ENCODE measurements at regions not wholly inside any gene's neighbourhood (a gene's known extent, or its start where the extent isn't known, plus 50 kb on each side); places are given as distances from the start of the nearest gene placed in this dataset.
"Not testable (repeated sequence)": the region's sequence is repeated elsewhere in the genome, so short reads cannot be mapped to it uniquely, and the experiment has no call there.

- H3K9me3 ChIP-seq (ENCODE audit: control insufficient read depth, insufficient read depth, low read depth, low read length) = no peaks in the 10 kb centered on the region
- H3K27me3 ChIP-seq (ENCODE audit: control insufficient read depth, insufficient read depth, low read length) = no peaks in the 10 kb centered on the region
- no peaks in the 10 kb centered on the region for H3K4me1 ChIP-seq (ENCODE audit: control insufficient read depth, insufficient read depth, low read length)
- no peaks in the 10 kb centered on the region for H3K36me3 ChIP-seq (ENCODE audit: control insufficient read depth, insufficient read depth, low read length)
- H3K4me3 ChIP-seq (ENCODE audit: low read depth, low read length) = no peak overlapping the region
- H3K9ac ChIP-seq (ENCODE audit: low read length) = no peak overlapping the region
- no peak overlapping the region for H3K27ac ChIP-seq (ENCODE audit: low read depth, low read length)
Observed at GRCh38 chr9:100794738-100795269, 216.9 kb downstream of the CAVIN4 start.

GRCh38 chr9:100803956-100804355, 224.6 kb upstream of the PLPPR1 start:
- H3K36me3 ChIP-seq (ENCODE audit: control insufficient read depth, insufficient read depth, low read length) = no peaks in the 10 kb centered on the region
- no peaks in the 10 kb centered on the region for H3K9me3 ChIP-seq (ENCODE audit: control insufficient read depth, insufficient read depth, low read depth, low read length)
- no peak overlapping the region for H3K4me3 ChIP-seq (ENCODE audit: low read depth, low read length)
- H3K27ac ChIP-seq (ENCODE audit: low read depth, low read length) = no peak overlapping the region
- H3K9ac ChIP-seq (ENCODE audit: low read length) = no peak overlapping the region
- H3K4me1 ChIP-seq (ENCODE audit: control insufficient read depth, insufficient read depth, low read length) = no peaks in the 10 kb centered on the region
- no peaks in the 10 kb centered on the region for H3K27me3 ChIP-seq (ENCODE audit: control insufficient read depth, insufficient read depth, low read length)

GRCh38 chr9:100811643-100812042, 216.9 kb upstream of the PLPPR1 start:
- Histone ChIP-seq H3K9me3 (ENCODE audit: control insufficient read depth, insufficient read depth, low read depth, low read length) (peaks cover 18% of the 10 kb centered on the region; the same call in 1 of the 2 replicates), H3K4me1 (ENCODE audit: control insufficient read depth, insufficient read depth, low read length) (no peaks in the 10 kb centered on the region), H3K4me3 (ENCODE audit: low read depth, low read length) (no peak overlapping the region), H3K36me3 (ENCODE audit: control insufficient read depth, insufficient read depth, low read length) (no peaks in the 10 kb centered on the region), H3K9ac (ENCODE audit: low read length) (no peak overlapping the region), H3K27ac (ENCODE audit: low read depth, low read length) (no peak overlapping the region), H3K27me3 (ENCODE audit: control insufficient read depth, insufficient read depth, low read length) (no peaks in the 10 kb centered on the region)

- Histone ChIP-seq H3K27me3 (ENCODE audit: control insufficient read depth, insufficient read depth, low read length) (no peaks in the 10 kb centered on the region), H3K36me3 (ENCODE audit: control insufficient read depth, insufficient read depth, low read length) (no peaks in the 10 kb centered on the region), H3K9ac (ENCODE audit: low read length) (no peak overlapping the region), H3K4me1 (ENCODE audit: control insufficient read depth, insufficient read depth, low read length) (no peaks in the 10 kb centered on the region), H3K27ac (ENCODE audit: low read depth, low read length) (no peak overlapping the region), H3K4me3 (ENCODE audit: low read depth, low read length) (no peak overlapping the region), H3K9me3 (ENCODE audit: control insufficient read depth, insufficient read depth, low read depth, low read length) (peaks cover 18% of the 10 kb centered on the region; the same call in 1 of the 2 replicates)
Observed at GRCh38 chr9:100813871-100814270, 214.7 kb upstream of the PLPPR1 start.

- Histone ChIP-seq H3K27me3 (ENCODE audit: control insufficient read depth, insufficient read depth, low read length) (no peaks in the 10 kb centered on the region), H3K4me1 (ENCODE audit: control insufficient read depth, insufficient read depth, low read length) (no peaks in the 10 kb centered on the region), H3K27ac (ENCODE audit: low read depth, low read length) (no peak overlapping the region), H3K4me3 (ENCODE audit: low read depth, low read length) (no peak overlapping the region), H3K9ac (ENCODE audit: low read length) (no peak overlapping the region), H3K36me3 (ENCODE audit: control insufficient read depth, insufficient read depth, low read length) (no peaks in the 10 kb centered on the region), H3K9me3 (ENCODE audit: control insufficient read depth, insufficient read depth, low read depth, low read length) (0 out of 2 replicates have a peak, but pooled peaks cover 2% of the 10 kb centered on the region)
Observed at GRCh38 chr9:100819980-100820379, 208.5 kb upstream of the PLPPR1 start.

GRCh38 chr9:100833035-100833434, 195.5 kb upstream of the PLPPR1 start:
- H3K27ac ChIP-seq (ENCODE audit: low read depth, low read length); H3K27me3 ChIP-seq (ENCODE audit: control insufficient read depth, insufficient read depth, low read length); H3K36me3 ChIP-seq (ENCODE audit: control insufficient read depth, insufficient read depth, low read length); H3K9ac ChIP-seq (ENCODE audit: low read length); H3K9me3 ChIP-seq (ENCODE audit: control insufficient read depth, insufficient read depth, low read depth, low read length); H3K4me3 ChIP-seq (ENCODE audit: low read depth, low read length); H3K4me1 ChIP-seq (ENCODE audit: control insufficient read depth, insufficient read depth, low read length): not testable (repeated sequence)

GRCh38 chr9:100838857-100839256, 189.7 kb upstream of the PLPPR1 start:
- Histone ChIP-seq H3K27me3 (ENCODE audit: control insufficient read depth, insufficient read depth, low read length) (no peaks in the 10 kb centered on the region), H3K9ac (ENCODE audit: low read length) (no peak overlapping the region), H3K4me1 (ENCODE audit: control insufficient read depth, insufficient read depth, low read length) (no peaks in the 10 kb centered on the region), H3K9me3 (ENCODE audit: control insufficient read depth, insufficient read depth, low read depth, low read length) (no peaks in the 10 kb centered on the region), H3K27ac (ENCODE audit: low read depth, low read length) (no peak overlapping the region), H3K4me3 (ENCODE audit: low read depth, low read length) (no peak overlapping the region), H3K36me3 (ENCODE audit: control insufficient read depth, insufficient read depth, low read length) (no peaks in the 10 kb centered on the region)

GRCh38 chr9:100848726-100849125, 179.8 kb upstream of the PLPPR1 start:
- H3K27ac ChIP-seq (ENCODE audit: low read depth, low read length) = no peak overlapping the region
- no peaks in the 10 kb centered on the region for H3K4me1 ChIP-seq (ENCODE audit: control insufficient read depth, insufficient read depth, low read length)
- no peaks in the 10 kb centered on the region for H3K36me3 ChIP-seq (ENCODE audit: control insufficient read depth, insufficient read depth, low read length)
- no peak overlapping the region for H3K9ac ChIP-seq (ENCODE audit: low read length)
- H3K27me3 ChIP-seq (ENCODE audit: control insufficient read depth, insufficient read depth, low read length) = no peaks in the 10 kb centered on the region
- H3K9me3 ChIP-seq (ENCODE audit: control insufficient read depth, insufficient read depth, low read depth, low read length) = no peaks in the 10 kb centered on the region
- no peak overlapping the region for H3K4me3 ChIP-seq (ENCODE audit: low read depth, low read length)

GRCh38 chr9:100852088-100852487, 176.4 kb upstream of the PLPPR1 start:
- Histone ChIP-seq H3K9ac (ENCODE audit: low read length) (no peak overlapping the region), H3K27ac (ENCODE audit: low read depth, low read length) (no peak overlapping the region), H3K4me3 (ENCODE audit: low read depth, low read length) (no peak overlapping the region), H3K27me3 (ENCODE audit: control insufficient read depth, insufficient read depth, low read length) (no peaks in the 10 kb centered on the region), H3K9me3 (ENCODE audit: control insufficient read depth, insufficient read depth, low read depth, low read length) (no peaks in the 10 kb centered on the region), H3K36me3 (ENCODE audit: control insufficient read depth, insufficient read depth, low read length) (no peaks in the 10 kb centered on the region), H3K4me1 (ENCODE audit: control insufficient read depth, insufficient read depth, low read length) (no peaks in the 10 kb centered on the region)

GRCh38 chr9:100856238-100856637, 172.3 kb upstream of the PLPPR1 start:
- Histone ChIP-seq H3K4me1 (ENCODE audit: control insufficient read depth, insufficient read depth, low read length) (no peaks in the 10 kb centered on the region), H3K4me3 (ENCODE audit: low read depth, low read length) (no peak overlapping the region), H3K9me3 (ENCODE audit: control insufficient read depth, insufficient read depth, low read depth, low read length) (no peaks in the 10 kb centered on the region), H3K36me3 (ENCODE audit: control insufficient read depth, insufficient read depth, low read length) (no peaks in the 10 kb centered on the region), H3K27ac (ENCODE audit: low read depth, low read length) (no peak overlapping the region), H3K9ac (ENCODE audit: low read length) (no peak overlapping the region), H3K27me3 (ENCODE audit: control insufficient read depth, insufficient read depth, low read length) (no peaks in the 10 kb centered on the region)

- no peaks in the 10 kb centered on the region for H3K9me3 ChIP-seq (ENCODE audit: control insufficient read depth, insufficient read depth, low read depth, low read length)
- no peaks in the 10 kb centered on the region for H3K36me3 ChIP-seq (ENCODE audit: control insufficient read depth, insufficient read depth, low read length)
- H3K4me3 ChIP-seq (ENCODE audit: low read depth, low read length) = no peak overlapping the region
- no peaks in the 10 kb centered on the region for H3K27me3 ChIP-seq (ENCODE audit: control insufficient read depth, insufficient read depth, low read length)
- H3K4me1 ChIP-seq (ENCODE audit: control insufficient read depth, insufficient read depth, low read length) = 0 out of 2 replicates have a peak, but pooled peaks cover 3% of the 10 kb centered on the region
- no peak overlapping the region for H3K9ac ChIP-seq (ENCODE audit: low read length)
- H3K27ac ChIP-seq (ENCODE audit: low read depth, low read length) = no peak overlapping the region
Observed at GRCh38 chr9:100865111-100865510, 163.4 kb upstream of the PLPPR1 start.

GRCh38 chr9:100865648-100866047, 162.9 kb upstream of the PLPPR1 start:
- Histone ChIP-seq H3K27ac (ENCODE audit: low read depth, low read length) (no peak overlapping the region), H3K9me3 (ENCODE audit: control insufficient read depth, insufficient read depth, low read depth, low read length) (no peaks in the 10 kb centered on the region), H3K4me1 (ENCODE audit: control insufficient read depth, insufficient read depth, low read length) (0 out of 2 replicates have a peak, but pooled peaks cover 3% of the 10 kb centered on the region), H3K27me3 (ENCODE audit: control insufficient read depth, insufficient read depth, low read length) (no peaks in the 10 kb centered on the region), H3K36me3 (ENCODE audit: control insufficient read depth, insufficient read depth, low read length) (no peaks in the 10 kb centered on the region), H3K4me3 (ENCODE audit: low read depth, low read length) (no peak overlapping the region), H3K9ac (ENCODE audit: low read length) (no peak overlapping the region)

All from HUES6 (cell line).